K562 (cell line): ENCODE measurements at regions not wholly inside any gene's neighbourhood (a gene's known extent, or its start where the extent isn't known, plus 50 kb on each side); places are given as distances from the start of the nearest gene placed in this dataset.
A peak's percentile ranks its signal among the peaks of the same experiment; 100 is the strongest.

Source experiments
- ATAC-seq: fragments of 200-7000 bp; cut with Tn5 transposase; 3 replicates; pipeline ENCODE4 v1.9.1; 2020; ENCODE audit warnings: moderate library complexity
- BruUV-seq: library from RNA; stranded (reverse); fragments of 400-500 nt; replicated peaks from 2 replicates; lab custom pipeline; 2021; lab: Mats Ljungman, UMichigan
- CTCF ChIA-PET: fragments of 300-600 bp; formaldehyde crosslinking; extraction: SDS; loops from one replicate; lab custom pipeline; 2021; ENCODE audit warnings: low intra/inter-chr PET ratio; lab: Yijun Ruan, JAX
- POLR2A ChIA-PET: fragments of 300-600, 350-650 bp; sonication (Branson Sonifier 250); formaldehyde crosslinking; extraction: SDS; loops from one replicate; lab custom pipeline; 2021; ENCODE audit warnings: antibody characterized with exemption, inconsistent platforms; lab: Yijun Ruan, JAX
- DNase-seq, 4 experiments: peaks; one replicate each; pipeline versions ENCODE4 v3.0.0 to v3.0.0-alpha.2; 2011 to 2018; ENCODE audit warnings: low spot score in 3 of 4, mixed read lengths in 3 of 4; ENCODE audit errors: extremely low read depth in 1 of 4
- FAIRE-seq: peaks from 2 replicates; lab custom pipeline; 2011; peaks lifted over from hg19 to GRCh38; lab: Jason Lieb, UNC
- H2AFZ ChIP-seq: 2 replicates; pipeline ENCODE4 v1.6.0; 2011; ENCODE audit warnings: low read depth, low read length, control low read depth, inconsistent platforms
- H3K27ac ChIP-seq: fragments of 200-600 bp; 3 replicates; pipeline ENCODE4 v1.8.0; 2011; ENCODE audit warnings: low read depth, mild to moderate bottlenecking, control low read depth, inconsistent platforms, low read length, moderate library complexity, mixed read lengths; ENCODE audit errors: extremely low read depth
- H3K27me3 ChIP-seq, 2 experiments: fragments of 300-600 bp in 1 of 2; 2 replicates in 1 of 2; 3 replicates in 1 of 2; pipeline versions ENCODE4 v1.6.0 to v1.8.0; 2011; ENCODE audit warnings: inconsistent platforms in 2 of 2, low read length in 2 of 2, mild to moderate bottlenecking in 1 of 2, mixed read lengths in 1 of 2, moderate library complexity in 1 of 2; ENCODE audit not compliant: control insufficient read depth in 2 of 2, insufficient read depth in 2 of 2
- H3K36me3 ChIP-seq: fragments of 300-600 bp; 3 replicates; pipeline ENCODE4 v1.8.0; 2011; ENCODE audit warnings: mild to moderate bottlenecking, low read length, inconsistent platforms; ENCODE audit not compliant: control insufficient read depth, insufficient read depth
- H3K4me1 ChIP-seq, 2 experiments: fragments of 200-600 bp in 1 of 2; replicated peaks in 1 of 2; 2 replicates in 1 of 2; 3 replicates in 1 of 2; pipeline versions ENCODE4 v1.5.1 to v1.8.0; 2011; ENCODE audit warnings: inconsistent platforms in 2 of 2, low read length in 2 of 2, mild to moderate bottlenecking in 1 of 2, mixed read lengths in 1 of 2, moderate library complexity in 1 of 2; ENCODE audit not compliant: control insufficient read depth in 2 of 2, insufficient read depth in 2 of 2
- H3K4me2 ChIP-seq: 2 replicates; pipeline ENCODE4 v1.6.1; 2011; ENCODE audit warnings: low read length, control low read depth, inconsistent platforms, mixed read lengths; ENCODE audit not compliant: insufficient read depth
- H3K4me3 ChIP-seq: fragments of 200-600 bp; sonication (generic), shearing (Covaris generic); 2 replicates; pipeline ENCODE4 v1.5.1; 2016; ENCODE audit warnings: control low read depth, inconsistent platforms
- H3K79me2 ChIP-seq: fragments of 200-600 bp; 3 replicates; pipeline ENCODE4 v1.8.0; 2011; ENCODE audit warnings: low read length, inconsistent platforms; ENCODE audit not compliant: control insufficient read depth, insufficient read depth
- H3K9ac ChIP-seq, 2 experiments: 2 replicates each; pipeline versions ENCODE4 v1.6.0 to v1.6.1; 2011; ENCODE audit warnings: low read depth in 2 of 2, low read length in 2 of 2, control low read depth in 1 of 2, inconsistent platforms in 1 of 2, mild to moderate bottlenecking in 1 of 2, mixed read lengths in 1 of 2; ENCODE audit not compliant: insufficient read depth in 1 of 2
- H3K9me1 ChIP-seq: one replicate; pipeline ENCODE4 v1.6.0; 2011; ENCODE audit warnings: inconsistent platforms, mild to moderate bottlenecking, low read length, moderate library complexity; ENCODE audit not compliant: control insufficient read depth, insufficient read depth
- H3K9me3 ChIP-seq: replicated peaks from 2 replicates; pipeline ENCODE4 v1.5.1; 2011; ENCODE audit warnings: low read depth, low read length, inconsistent platforms; ENCODE audit not compliant: control insufficient read depth, insufficient read depth
- H4K20me1 ChIP-seq: replicated peaks from 2 replicates; pipeline ENCODE4 v1.6.1; 2011; ENCODE audit warnings: low read length, inconsistent platforms, mixed read lengths; ENCODE audit not compliant: control insufficient read depth, insufficient read depth
- ZBED1 ChIP-seq: IDR thresholded peaks from 2 replicates; pipeline ENCODE4 v1.6.1; 2014
- ZBTB1 ChIP-seq: sonication (generic); formaldehyde crosslinking; IDR thresholded peaks from 2 replicates; pipeline ENCODE4 v1.8.1; 2023; ENCODE audit warnings: missing genetic modification reagents, low read depth, mild to moderate bottlenecking, borderline replicate concordance
- WGBS: fragments of 100-300 bp; shearing (Covaris generic); methylation state at CpG from one replicate; pipeline ENCODE4 v1.1.6; 2016; ENCODE audit warnings: low coverage, mixed read lengths; ENCODE audit not compliant: insufficient coverage; ENCODE audit errors: missing lambda C conversion rate; 5-methylcytosine and 5-hydroxymethylcytosine counted together
- in situ Hi-C: fragments of 300-500 bp; cut with MboI; formaldehyde crosslinking; loops from 4 replicates; pipeline ENCODE4 v1.15.0; 2018; ENCODE audit warnings: inconsistent platforms, mixed read lengths
- intact Hi-C: fragments of 100-400 bp; cut with micrococcal nuclease; formaldehyde crosslinking; loops from 2 replicates; pipeline ENCODE4 v1.14.2; 2022
- TF ChIP-seq, protein P1 (sequence below): fragments of 250-450 bp; sonication (Bioruptor Pico); IDR thresholded peaks from 2 replicates; pipeline ENCODE4 v1.4.0; 2020; ENCODE audit warnings: mild to moderate bottlenecking

GRCh38 chr7:159237022-159237653 is 92.5 kb upstream of the VIPR2 start:
- FAIRE-seq = no peak

More at GRCh38 chr7:159237022-159237653, 92.5 kb upstream of the VIPR2 start:
- Histone ChIP-seq H3K4me3 (no peak overlapping the region), H3K27ac (no peak overlapping the region)
- TF ChIP-seq ZBTB1 = no peak
- no peak for TF ChIP-seq ZBED1
- TF ChIP-seq, protein P1, sequence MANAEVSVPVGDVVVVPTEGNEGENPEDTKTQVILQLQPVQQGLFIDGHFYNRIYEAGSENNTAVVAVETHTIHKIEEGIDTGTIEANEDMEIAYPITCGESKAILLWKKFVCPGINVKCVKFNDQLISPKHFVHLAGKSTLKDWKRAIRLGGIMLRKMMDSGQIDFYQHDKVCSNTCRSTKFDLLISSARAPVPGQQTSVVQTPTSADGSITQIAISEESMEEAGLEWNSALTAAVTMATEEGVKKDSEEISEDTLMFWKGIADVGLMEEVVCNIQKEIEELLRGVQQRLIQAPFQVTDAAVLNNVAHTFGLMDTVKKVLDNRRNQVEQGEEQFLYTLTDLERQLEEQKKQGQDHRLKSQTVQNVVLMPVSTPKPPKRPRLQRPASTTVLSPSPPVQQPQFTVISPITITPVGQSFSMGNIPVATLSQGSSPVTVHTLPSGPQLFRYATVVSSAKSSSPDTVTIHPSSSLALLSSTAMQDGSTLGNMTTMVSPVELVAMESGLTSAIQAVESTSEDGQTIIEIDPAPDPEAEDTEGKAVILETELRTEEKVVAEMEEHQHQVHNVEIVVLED (CRISPR knock-in tag) = no peak
- TF ChIP-seq, all 486 proteins: peak for 0
- DNase-seq = no peak
- intact Hi-C loops = no loop called here
- Histone ChIP-seq H2AFZ (no peak overlapping the region), H3K36me3 (no peaks in the 10 kb centered on the region), H3K9me3 (no peaks in the 10 kb centered on the region), H3K4me1 (no peaks in the 10 kb centered on the region; a peak in 1 of 5 replicates), H3K79me2 (no peaks in the 10 kb centered on the region), H3K27me3 (peaks cover 25 to 44% of the 10 kb centered on the region in 2 experiments; a peak in 4 of 5 replicates), H3K9me1 (no peaks in the 10 kb centered on the region), H4K20me1 (no peaks in the 10 kb centered on the region), H3K9ac (peak overlapping the region in 1 of 2 experiments; percentile 8; a peak in 1 of 4 replicates), H3K4me2 (no peak overlapping the region)
- 2% methylated on average over 13 of the region's 13 CpGs for WGBS
- no peak for ATAC-seq
- no TSS peak for BruUV-seq
- CTCF ChIA-PET = no interaction called here
- in situ Hi-C loops = no loop called here
- POLR2A ChIA-PET = interaction anchor here (0.8 kb wide), 1 partner anchor 68 kb away, joined by 3 read pairs; no protein-coding TSS in a partner anchor
